WTC11 (cell line): ENCODE measurements at regions not wholly inside any gene's neighbourhood (a gene's known extent, or its start where the extent isn't known, plus 50 kb on each side); places are given as distances from the start of the nearest gene placed in this dataset.

Experiments used
- ATAC-seq: fragments of 200-7000 bp; cut with Tn5 transposase; 2 replicates; pipeline ENCODE4 v1.10.0; 2021; ENCODE audit warnings: mild to moderate bottlenecking, moderate library complexity
- CTCF ChIA-PET: fragments of 300-600 bp; sonication (Branson Sonifier 250); formaldehyde crosslinking; loops from one replicate; lab custom pipeline; 2021; ENCODE audit warnings: antibody characterized with exemption; lab: Charles Lee
- POLR2A ChIA-PET: fragments of 350-600 bp; sonication (Branson Sonifier 250); formaldehyde crosslinking; loops from one replicate; lab custom pipeline; 2021; ENCODE audit warnings: antibody characterized with exemption; lab: Charles Lee
- DNase-seq: peaks from one replicate; pipeline ENCODE4 v3.0.0; 2021; ENCODE audit warnings: low spot score
- H3K27ac Mint-ChIP-seq: 2 replicates; pipeline ENCODE4 v1.8.0; 2021; ENCODE audit warnings: mixed read lengths
- H3K27me3 Mint-ChIP-seq: 2 replicates; pipeline ENCODE4 v1.8.0; 2021; ENCODE audit warnings: low read depth, mild to moderate bottlenecking, moderate library complexity, mixed read lengths
- H3K36me3 Mint-ChIP-seq: 2 replicates; pipeline ENCODE4 v1.8.0; 2021; ENCODE audit warnings: mixed read lengths
- H3K4me1 Mint-ChIP-seq: 2 replicates; pipeline ENCODE4 v1.8.0; 2022; ENCODE audit warnings: mixed read lengths
- H3K4me3 Mint-ChIP-seq: 2 replicates; pipeline ENCODE4 v1.8.0; 2021; ENCODE audit warnings: mild to moderate bottlenecking, moderate library complexity, mixed read lengths
- H3K9me3 Mint-ChIP-seq: 2 replicates; pipeline ENCODE4 v1.8.0; 2021; ENCODE audit warnings: mixed read lengths
- EMX1 ChIP-seq: fragments of 250-450 bp; sonication (Bioruptor Pico); IDR thresholded peaks from 2 replicates; pipeline ENCODE4 v1.8.0; 2021; ENCODE audit warnings: mild to moderate bottlenecking
- GABPB1 ChIP-seq: sonication (generic); formaldehyde crosslinking; IDR thresholded peaks from 2 replicates; pipeline ENCODE4 v1.8.1; 2023; ENCODE audit warnings: mild to moderate bottlenecking, missing genetic modification reagents
- GTF2I ChIP-seq: fragments of 250-450 bp; sonication (Bioruptor Pico); conservative IDR thresholded peaks from 2 replicates; pipeline ENCODE4 v1.4.0; 2021; ENCODE audit warnings: mild to moderate bottlenecking
- JAZF1 ChIP-seq: fragments of 250-450 bp; sonication (Bioruptor Pico); IDR thresholded peaks from 2 replicates; pipeline ENCODE4 v1.9.0; 2021; ENCODE audit warnings: moderate library complexity, mild to moderate bottlenecking, inconsistent platforms
- MYBL2 ChIP-seq: sonication (generic); formaldehyde crosslinking; IDR thresholded peaks from 2 replicates; pipeline ENCODE4 v1.8.1; 2023; ENCODE audit warnings: mild to moderate bottlenecking, moderate library complexity, missing genetic modification reagents
- NFE2L1 ChIP-seq: sonication (generic); formaldehyde crosslinking; IDR thresholded peaks from 2 replicates; pipeline ENCODE4 v1.8.1; 2023; ENCODE audit warnings: missing genetic modification reagents
- NFYB ChIP-seq: sonication (generic); formaldehyde crosslinking; conservative IDR thresholded peaks from 2 replicates; pipeline ENCODE4 v1.8.0; 2022; ENCODE audit warnings: low read depth, missing genetic modification reagents
- NR1H2 ChIP-seq: sonication (generic); formaldehyde crosslinking; IDR thresholded peaks from 2 replicates; pipeline ENCODE4 v1.9.0; 2021; ENCODE audit warnings: mild to moderate bottlenecking, moderate library complexity, missing genetic modification reagents
- NR2C2 ChIP-seq: sonication (generic); formaldehyde crosslinking; IDR thresholded peaks from 2 replicates; pipeline ENCODE4 v1.8.0; 2022; ENCODE audit warnings: mild to moderate bottlenecking, missing genetic modification reagents
- SMAD3 ChIP-seq: sonication (generic); formaldehyde crosslinking; IDR thresholded peaks from 2 replicates; pipeline ENCODE4 v1.8.0; 2022; ENCODE audit warnings: missing genetic modification reagents, mild to moderate bottlenecking, borderline replicate concordance
- SOX15 ChIP-seq: fragments of 250-450 bp; sonication (Bioruptor Pico); IDR thresholded peaks from 2 replicates; pipeline ENCODE4 v1.9.0; 2021; ENCODE audit warnings: mild to moderate bottlenecking
- TP53 ChIP-seq: sonication (generic); formaldehyde crosslinking; IDR thresholded peaks from 2 replicates; pipeline ENCODE4 v1.8.1; 2023; ENCODE audit warnings: mild to moderate bottlenecking, missing genetic modification reagents
- ZNF396 ChIP-seq: fragments of 250-450 bp; sonication (Bioruptor Pico); IDR thresholded peaks from 2 replicates; pipeline ENCODE4 v1.8.0; 2021; ENCODE audit warnings: mild to moderate bottlenecking, moderate library complexity, borderline replicate concordance
- ZNF671 ChIP-seq: fragments of 250-450 bp; sonication (Bioruptor Pico); IDR thresholded peaks from 2 replicates; pipeline ENCODE4 v1.8.0; 2021; ENCODE audit warnings: mild to moderate bottlenecking
- TF ChIP-seq, protein P1 (sequence below): sonication (generic); formaldehyde crosslinking; conservative IDR thresholded peaks from 2 replicates; pipeline ENCODE4 v1.8.1; 2023; ENCODE audit warnings: mild to moderate bottlenecking, low read depth, missing genetic modification reagents, moderate library complexity
- TF ChIP-seq, protein P2 (sequence below): sonication (generic); formaldehyde crosslinking; IDR thresholded peaks from 2 replicates; pipeline ENCODE4 v1.8.1; 2023; ENCODE audit warnings: mild to moderate bottlenecking, missing genetic modification reagents
- TF ChIP-seq, protein P3 (sequence below): fragments of 250-450 bp; sonication (Bioruptor Pico); conservative IDR thresholded peaks from 2 replicates; pipeline ENCODE4 v1.9.0; 2021; ENCODE audit warnings: mild to moderate bottlenecking
- TF ChIP-seq, protein P4 (sequence below): sonication (generic); formaldehyde crosslinking; IDR thresholded peaks from 2 replicates; pipeline ENCODE4 v1.8.1; 2022; ENCODE audit warnings: missing genetic modification reagents, borderline replicate concordance
- TF ChIP-seq, protein P5 (sequence below): sonication (generic); formaldehyde crosslinking; IDR thresholded peaks from 2 replicates; pipeline ENCODE4 v1.8.0; 2023; ENCODE audit warnings: missing genetic modification reagents

DNA sequence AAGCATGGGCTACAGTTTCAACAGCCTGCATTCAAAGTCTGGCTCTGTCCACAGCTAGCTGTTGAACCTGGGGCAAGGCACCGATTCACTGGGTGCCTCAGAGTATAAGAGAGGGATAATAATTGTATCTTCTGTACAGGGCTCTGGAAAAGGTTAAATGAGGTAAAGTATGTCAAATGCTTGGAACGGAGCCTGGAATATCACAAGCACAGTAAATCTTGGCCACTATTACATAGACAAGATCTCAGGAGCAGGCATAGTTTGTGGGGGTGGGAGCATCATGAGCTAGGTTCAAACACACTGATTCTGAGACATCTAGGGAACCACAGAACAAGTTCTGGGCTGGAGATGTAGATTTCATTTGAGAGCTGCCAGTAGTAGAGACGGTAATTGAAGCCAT, 203.7 kb upstream of the NUDT4 start:
- no peak overlapping the region for H3K27ac Mint-ChIP-seq
- CTCF ChIA-PET = no interaction called here
- POLR2A ChIA-PET = no interaction called here
- H3K9me3 Mint-ChIP-seq = peaks cover 18% of the 10 kb centered on the region
- TF ChIP-seq, protein P1, sequence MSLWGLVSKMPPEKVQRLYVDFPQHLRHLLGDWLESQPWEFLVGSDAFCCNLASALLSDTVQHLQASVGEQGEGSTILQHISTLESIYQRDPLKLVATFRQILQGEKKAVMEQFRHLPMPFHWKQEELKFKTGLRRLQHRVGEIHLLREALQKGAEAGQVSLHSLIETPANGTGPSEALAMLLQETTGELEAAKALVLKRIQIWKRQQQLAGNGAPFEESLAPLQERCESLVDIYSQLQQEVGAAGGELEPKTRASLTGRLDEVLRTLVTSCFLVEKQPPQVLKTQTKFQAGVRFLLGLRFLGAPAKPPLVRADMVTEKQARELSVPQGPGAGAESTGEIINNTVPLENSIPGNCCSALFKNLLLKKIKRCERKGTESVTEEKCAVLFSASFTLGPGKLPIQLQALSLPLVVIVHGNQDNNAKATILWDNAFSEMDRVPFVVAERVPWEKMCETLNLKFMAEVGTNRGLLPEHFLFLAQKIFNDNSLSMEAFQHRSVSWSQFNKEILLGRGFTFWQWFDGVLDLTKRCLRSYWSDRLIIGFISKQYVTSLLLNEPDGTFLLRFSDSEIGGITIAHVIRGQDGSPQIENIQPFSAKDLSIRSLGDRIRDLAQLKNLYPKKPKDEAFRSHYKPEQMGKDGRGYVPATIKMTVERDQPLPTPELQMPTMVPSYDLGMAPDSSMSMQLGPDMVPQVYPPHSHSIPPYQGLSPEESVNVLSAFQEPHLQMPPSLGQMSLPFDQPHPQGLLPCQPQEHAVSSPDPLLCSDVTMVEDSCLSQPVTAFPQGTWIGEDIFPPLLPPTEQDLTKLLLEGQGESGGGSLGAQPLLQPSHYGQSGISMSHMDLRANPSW (CRISPR knock-in tag) = no peak
- TF ChIP-seq NR2C2 (CRISPR knock-in tag) (no peak), NFE2L1 (CRISPR knock-in tag) (no peak), ZNF396 (no peak)
- TF ChIP-seq, protein P2, sequence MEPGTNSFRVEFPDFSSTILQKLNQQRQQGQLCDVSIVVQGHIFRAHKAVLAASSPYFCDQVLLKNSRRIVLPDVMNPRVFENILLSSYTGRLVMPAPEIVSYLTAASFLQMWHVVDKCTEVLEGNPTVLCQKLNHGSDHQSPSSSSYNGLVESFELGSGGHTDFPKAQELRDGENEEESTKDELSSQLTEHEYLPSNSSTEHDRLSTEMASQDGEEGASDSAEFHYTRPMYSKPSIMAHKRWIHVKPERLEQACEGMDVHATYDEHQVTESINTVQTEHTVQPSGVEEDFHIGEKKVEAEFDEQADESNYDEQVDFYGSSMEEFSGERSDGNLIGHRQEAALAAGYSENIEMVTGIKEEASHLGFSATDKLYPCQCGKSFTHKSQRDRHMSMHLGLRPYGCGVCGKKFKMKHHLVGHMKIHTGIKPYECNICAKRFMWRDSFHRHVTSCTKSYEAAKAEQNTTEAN = no peak
- TF ChIP-seq, all 79 proteins: peak for 0
- Mint-ChIP-seq H3K27me3 (peaks cover 10% of the 10 kb centered on the region), H3K4me3 (no peak overlapping the region), H3K36me3 (peaks cover 14% of the 10 kb centered on the region), H3K4me1 (no peaks in the 10 kb centered on the region)
- no peak for ATAC-seq
- no peak for DNase-seq

DNA sequence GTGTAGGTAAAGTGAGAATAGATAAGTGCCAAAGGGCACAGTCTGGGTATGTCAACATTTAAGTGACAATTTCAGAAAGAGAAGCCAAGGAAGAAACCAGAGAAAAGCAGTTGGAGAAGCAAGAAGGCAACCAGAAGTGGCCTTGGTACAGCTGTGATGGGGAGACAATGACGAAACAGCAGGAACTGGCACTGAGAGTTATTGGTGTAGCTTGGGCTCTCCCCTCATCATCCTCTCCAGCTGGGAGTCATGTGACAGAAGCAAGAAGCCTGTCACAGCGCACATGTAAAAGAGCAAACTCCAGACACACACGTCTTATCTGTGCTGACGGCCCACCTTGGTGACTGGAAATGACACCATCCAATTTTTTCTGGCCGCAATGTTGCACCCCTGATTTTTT, 203.3 kb upstream of the NUDT4 start:
- CTCF ChIA-PET = no interaction called here
- Mint-ChIP-seq H3K4me1 (no peaks in the 10 kb centered on the region), H3K27me3 (peaks cover 7% of the 10 kb centered on the region), H3K36me3 (peaks cover 16% of the 10 kb centered on the region), H3K27ac (no peak overlapping the region), H3K9me3 (peaks cover 22% of the 10 kb centered on the region), H3K4me3 (no peak overlapping the region)
- TF ChIP-seq GTF2I = no peak
- TF ChIP-seq GABPB1 (CRISPR knock-in tag) = no peak
- TF ChIP-seq JAZF1 (CRISPR knock-in tag) = no peak
- no peak for TF ChIP-seq SMAD3
- no peak for TF ChIP-seq NFE2L1 (CRISPR knock-in tag)
- no peak for TF ChIP-seq EMX1 (CRISPR knock-in tag)
- TF ChIP-seq, protein P3, sequence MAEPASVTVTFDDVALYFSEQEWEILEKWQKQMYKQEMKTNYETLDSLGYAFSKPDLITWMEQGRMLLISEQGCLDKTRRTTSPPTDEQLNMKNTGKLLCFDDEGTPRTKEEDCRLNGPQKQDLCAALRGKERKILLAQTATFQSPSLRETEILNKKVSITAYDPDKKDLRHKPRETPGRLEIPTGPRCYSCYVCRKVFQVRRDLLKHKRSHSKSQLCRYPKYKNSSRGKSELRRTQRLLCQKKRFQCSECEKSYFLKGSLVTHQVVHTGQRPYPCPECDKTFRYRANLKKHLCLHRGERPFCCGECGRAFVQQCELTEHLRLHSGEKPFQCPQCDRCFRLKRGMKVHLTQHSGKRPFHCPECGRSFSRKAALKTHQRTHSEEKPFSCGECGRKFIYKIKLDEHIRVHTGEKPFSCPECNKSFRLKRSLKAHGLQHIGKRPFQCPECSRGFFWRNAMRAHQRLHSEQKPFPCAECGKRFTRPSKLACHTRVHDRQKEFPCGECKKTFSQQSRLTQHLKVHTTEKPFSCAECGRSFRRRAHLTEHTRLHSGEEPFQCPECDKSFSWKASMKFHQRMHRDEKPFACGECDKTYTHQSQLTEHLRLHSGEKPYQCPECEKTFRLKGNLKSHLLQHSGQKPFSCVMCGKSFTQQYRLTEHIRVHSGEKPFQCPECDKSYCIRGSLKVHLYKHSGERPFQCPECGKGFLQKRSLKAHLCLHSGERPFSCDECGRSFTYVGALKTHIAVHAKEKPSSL = no peak
- TF ChIP-seq ZNF396 = no peak
- TF ChIP-seq, protein P4, sequence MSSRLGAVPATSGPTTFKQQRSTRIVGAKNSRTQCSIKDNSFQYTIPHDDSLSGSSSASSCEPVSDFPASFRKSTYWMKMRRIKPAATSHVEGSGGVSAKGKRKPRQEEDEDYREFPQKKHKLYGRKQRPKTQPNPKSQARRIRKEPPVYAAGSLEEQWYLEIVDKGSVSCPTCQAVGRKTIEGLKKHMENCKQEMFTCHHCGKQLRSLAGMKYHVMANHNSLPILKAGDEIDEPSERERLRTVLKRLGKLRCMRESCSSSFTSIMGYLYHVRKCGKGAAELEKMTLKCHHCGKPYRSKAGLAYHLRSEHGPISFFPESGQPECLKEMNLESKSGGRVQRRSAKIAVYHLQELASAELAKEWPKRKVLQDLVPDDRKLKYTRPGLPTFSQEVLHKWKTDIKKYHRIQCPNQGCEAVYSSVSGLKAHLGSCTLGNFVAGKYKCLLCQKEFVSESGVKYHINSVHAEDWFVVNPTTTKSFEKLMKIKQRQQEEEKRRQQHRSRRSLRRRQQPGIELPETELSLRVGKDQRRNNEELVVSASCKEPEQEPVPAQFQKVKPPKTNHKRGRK = no peak
- no peak for TF ChIP-seq TP53 (CRISPR knock-in tag)
- no peak for TF ChIP-seq ZNF671 (CRISPR knock-in tag)
- TF ChIP-seq MYBL2 = no peak
- TF ChIP-seq SOX15 (CRISPR knock-in tag) = no peak
- no peak for TF ChIP-seq NR2C2 (CRISPR knock-in tag)
- TF ChIP-seq, protein P5, sequence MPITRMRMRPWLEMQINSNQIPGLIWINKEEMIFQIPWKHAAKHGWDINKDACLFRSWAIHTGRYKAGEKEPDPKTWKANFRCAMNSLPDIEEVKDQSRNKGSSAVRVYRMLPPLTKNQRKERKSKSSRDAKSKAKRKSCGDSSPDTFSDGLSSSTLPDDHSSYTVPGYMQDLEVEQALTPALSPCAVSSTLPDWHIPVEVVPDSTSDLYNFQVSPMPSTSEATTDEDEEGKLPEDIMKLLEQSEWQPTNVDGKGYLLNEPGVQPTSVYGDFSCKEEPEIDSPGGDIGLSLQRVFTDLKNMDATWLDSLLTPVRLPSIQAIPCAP (CRISPR knock-in tag) = no peak
- no peak for TF ChIP-seq NFYB (CRISPR knock-in tag)
- TF ChIP-seq NR1H2 (CRISPR knock-in tag) = no peak
- TF ChIP-seq, protein P2 = no peak
- DNase-seq (no peak), ATAC-seq (no peak)
- POLR2A ChIA-PET = no interaction called here
